ENCODE measurements at regions not wholly inside any gene's neighbourhood (a gene's known extent, or its start where the extent isn't known, plus 50 kb on each side); places are given as distances from the start of the nearest gene placed in this dataset.

GRCh38 chr10:128873411-128874054 lies 593.5 kb upstream of the MGMT start:
- no peak overlapping the region for H3K4me2 ChIP-seq
- H3K9me3 ChIP-seq, result no peaks in the 10 kb centered on the region; the same call in 1 of the 2 replicates
- WGBS (ENCODE audit: low lambda C conversion rate), result 34% methylated on average over 6 of the region's 6 CpGs
- no peaks in the 10 kb centered on the region for H3K27me3 ChIP-seq (ENCODE audit: insufficient read depth)
- no peaks in the 10 kb centered on the region for H3F3A ChIP-seq (replicated peaks; ENCODE audit: insufficient read depth)
- no peak overlapping the region for H3K9ac ChIP-seq
- POLR2A ChIA-PET, result no interaction called here
- DNase-seq, result no peak
- no peaks in the 10 kb centered on the region for H3K9me2 ChIP-seq
- H3K4me3 ChIP-seq (ENCODE audit: low read depth in 2 of 2, low read length in 1 of 2), result no peak overlapping the region
- no peak overlapping the region for H3K27ac ChIP-seq (ENCODE audit: low read depth in 2 of 2, low read length in 1 of 2)
- no peak for TF ChIP-seq NRF1 (IDR thresholded peaks at IDR 0.05; ENCODE audit: low read depth, low read length)
- no peak for TF ChIP-seq EZH2phosphoT487 (IDR thresholded peaks at IDR 0.05; ENCODE audit: borderline replicate concordance, low read depth)
- TF ChIP-seq RXRA (IDR thresholded peaks at IDR 0.05; ENCODE audit: borderline replicate concordance, low read depth), result no peak
- no peak for TF ChIP-seq ELF1 (IDR thresholded peaks at IDR 0.05)
- TF ChIP-seq MAX (IDR thresholded peaks at IDR 0.05; ENCODE audit: low read depth), result no peak
- TF ChIP-seq EP300 (IDR thresholded peaks at IDR 0.05; ENCODE audit: borderline replicate concordance in 1 of 2, low read depth in 1 of 2, low read length in 1 of 2), result no peak
- TF ChIP-seq, protein P1, sequence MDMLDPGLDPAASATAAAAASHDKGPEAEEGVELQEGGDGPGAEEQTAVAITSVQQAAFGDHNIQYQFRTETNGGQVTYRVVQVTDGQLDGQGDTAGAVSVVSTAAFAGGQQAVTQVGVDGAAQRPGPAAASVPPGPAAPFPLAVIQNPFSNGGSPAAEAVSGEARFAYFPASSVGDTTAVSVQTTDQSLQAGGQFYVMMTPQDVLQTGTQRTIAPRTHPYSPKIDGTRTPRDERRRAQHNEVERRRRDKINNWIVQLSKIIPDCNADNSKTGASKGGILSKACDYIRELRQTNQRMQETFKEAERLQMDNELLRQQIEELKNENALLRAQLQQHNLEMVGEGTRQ (IDR thresholded peaks at IDR 0.05; ENCODE audit: borderline replicate concordance, low read depth, low read length), result no peak
- TF ChIP-seq SMC3 (IDR thresholded peaks at IDR 0.05; ENCODE audit: low read depth, low read length), result no peak
- no peak for TF ChIP-seq RFX5 (IDR thresholded peaks at IDR 0.05; ENCODE audit: low read length)
- no peak for TF ChIP-seq NFIC (IDR thresholded peaks at IDR 0.05; ENCODE audit: borderline replicate concordance)
- no peak for TF ChIP-seq TAF1 (IDR thresholded peaks at IDR 0.05; ENCODE audit: borderline replicate concordance, low read depth, low read length)
- no peak for TF ChIP-seq CTCF (IDR thresholded peaks at IDR 0.05)
- TF ChIP-seq JUND (IDR thresholded peaks at IDR 0.05), result no peak
- TF ChIP-seq RAD21 (IDR thresholded peaks at IDR 0.05; ENCODE audit: low read length), result no peak
- no peak for TF ChIP-seq FOXM1 (IDR thresholded peaks at IDR 0.05; ENCODE audit: low read depth)
- no peak for TF ChIP-seq RCOR1 (IDR thresholded peaks at IDR 0.05; ENCODE audit: low read length)
- TF ChIP-seq, protein P2, sequence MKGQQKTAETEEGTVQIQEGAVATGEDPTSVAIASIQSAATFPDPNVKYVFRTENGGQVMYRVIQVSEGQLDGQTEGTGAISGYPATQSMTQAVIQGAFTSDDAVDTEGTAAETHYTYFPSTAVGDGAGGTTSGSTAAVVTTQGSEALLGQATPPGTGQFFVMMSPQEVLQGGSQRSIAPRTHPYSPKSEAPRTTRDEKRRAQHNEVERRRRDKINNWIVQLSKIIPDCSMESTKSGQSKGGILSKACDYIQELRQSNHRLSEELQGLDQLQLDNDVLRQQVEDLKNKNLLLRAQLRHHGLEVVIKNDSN (IDR thresholded peaks at IDR 0.05; ENCODE audit: borderline replicate concordance, low read depth), result no peak
- TF ChIP-seq FOSL2 (IDR thresholded peaks at IDR 0.05; ENCODE audit: borderline replicate concordance, low read depth), result no peak
- no peak for TF ChIP-seq ZBTB33 (IDR thresholded peaks at IDR 0.05; ENCODE audit: borderline replicate concordance, low read depth)
- no peaks in the 10 kb centered on the region for H3K36me3 ChIP-seq (replicated peaks in 1 of 2; ENCODE audit: control insufficient read depth in 1 of 2, insufficient read depth in 2 of 2, low read length in 1 of 2)
- CTCF ChIA-PET, result interaction anchor here (0.6 to 1.2 kb wide), 2 partner anchors 13 to 55 kb away, joined by 3 read pairs; no protein-coding TSS in a partner anchor
- no peaks in the 10 kb centered on the region for H3K79me2 ChIP-seq (ENCODE audit: insufficient read depth)
- H3K4me1 ChIP-seq (ENCODE audit: control insufficient read depth in 1 of 2, insufficient read depth in 2 of 2, low read depth in 1 of 2, low read length in 1 of 2), result no peaks in the 10 kb centered on the region; a peak in 1 of 4 replicates
- H4K20me1 ChIP-seq (ENCODE audit: insufficient read depth), result no peaks in the 10 kb centered on the region
- no peak overlapping the region for H2AFZ ChIP-seq (ENCODE audit: low read depth)
